ENCODE measurements at regions not wholly inside any gene's neighbourhood (a gene's known extent, or its start where the extent isn't known, plus 50 kb on each side); places are given as distances from the start of the nearest gene placed in this dataset.

DNA sequence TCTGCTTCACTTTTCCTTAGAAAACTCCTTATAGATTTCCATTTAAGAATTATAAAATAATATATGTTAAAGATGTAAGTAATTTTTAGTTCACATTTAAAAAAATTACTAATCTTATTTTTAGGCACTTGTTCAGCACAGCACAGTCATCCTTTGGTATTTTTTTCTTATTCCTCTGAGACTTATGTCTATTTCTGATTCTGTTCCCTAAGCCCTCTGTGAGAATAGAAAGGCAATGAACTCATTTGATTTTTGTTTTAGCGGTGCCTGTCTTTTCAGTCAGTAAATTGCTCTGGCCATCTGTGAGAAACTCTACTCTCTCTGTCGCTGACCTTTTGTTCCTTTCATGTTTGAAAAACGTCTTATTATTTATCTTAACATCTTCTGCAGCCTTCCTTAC is 168.1 kb downstream of the PCDH17 start:
- no peaks in the 10 kb centered on the region for H3K36me3 ChIP-seq (ENCODE audit: control insufficient read depth in 4 of 4, insufficient read depth in 3 of 4, low read depth in 1 of 4, low read length in 3 of 4)
- H3K27ac ChIP-seq (ENCODE audit: low read depth in 1 of 2, low read length in 2 of 2), result no peak overlapping the region
- DNase-seq (ENCODE audit: low spot score), result no peak
- WGBS, result 56% methylated on average over 3 of the region's 3 CpGs
- TF ChIP-seq RAD21 (IDR thresholded peaks at IDR 0.05) (no peak), YY1 (IDR thresholded peaks at IDR 0.05) (no peak), GABPA (IDR thresholded peaks at IDR 0.05 in 1 of 2, conservative IDR thresholded peaks at IDR 0.05 in 1 of 2) (no peak), RXRA (IDR thresholded peaks at IDR 0.05) (no peak), FOXA1 (IDR thresholded peaks at IDR 0.05) (no peak), HNF4G (IDR thresholded peaks at IDR 0.05) (no peak), EGR1 (IDR thresholded peaks at IDR 0.05; ENCODE audit: low read depth in 2 of 2) (no peak), FOXA2 (IDR thresholded peaks at IDR 0.05) (no peak), HNF4A (conservative IDR thresholded peaks at IDR 0.05) (no peak), SP1 (IDR thresholded peaks at IDR 0.05) (no peak), NR2F2 (IDR thresholded peaks at IDR 0.05) (no peak), JUND (IDR thresholded peaks at IDR 0.05) (no peak)
- TF ChIP-seq, protein P1, sequence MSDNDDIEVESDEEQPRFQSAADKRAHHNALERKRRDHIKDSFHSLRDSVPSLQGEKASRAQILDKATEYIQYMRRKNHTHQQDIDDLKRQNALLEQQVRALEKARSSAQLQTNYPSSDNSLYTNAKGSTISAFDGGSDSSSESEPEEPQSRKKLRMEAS (IDR thresholded peaks at IDR 0.05), result no peak
- TF ChIP-seq, protein P2, sequence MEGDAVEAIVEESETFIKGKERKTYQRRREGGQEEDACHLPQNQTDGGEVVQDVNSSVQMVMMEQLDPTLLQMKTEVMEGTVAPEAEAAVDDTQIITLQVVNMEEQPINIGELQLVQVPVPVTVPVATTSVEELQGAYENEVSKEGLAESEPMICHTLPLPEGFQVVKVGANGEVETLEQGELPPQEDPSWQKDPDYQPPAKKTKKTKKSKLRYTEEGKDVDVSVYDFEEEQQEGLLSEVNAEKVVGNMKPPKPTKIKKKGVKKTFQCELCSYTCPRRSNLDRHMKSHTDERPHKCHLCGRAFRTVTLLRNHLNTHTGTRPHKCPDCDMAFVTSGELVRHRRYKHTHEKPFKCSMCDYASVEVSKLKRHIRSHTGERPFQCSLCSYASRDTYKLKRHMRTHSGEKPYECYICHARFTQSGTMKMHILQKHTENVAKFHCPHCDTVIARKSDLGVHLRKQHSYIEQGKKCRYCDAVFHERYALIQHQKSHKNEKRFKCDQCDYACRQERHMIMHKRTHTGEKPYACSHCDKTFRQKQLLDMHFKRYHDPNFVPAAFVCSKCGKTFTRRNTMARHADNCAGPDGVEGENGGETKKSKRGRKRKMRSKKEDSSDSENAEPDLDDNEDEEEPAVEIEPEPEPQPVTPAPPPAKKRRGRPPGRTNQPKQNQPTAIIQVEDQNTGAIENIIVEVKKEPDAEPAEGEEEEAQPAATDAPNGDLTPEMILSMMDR (IDR thresholded peaks at IDR 0.05; ENCODE audit: low read depth, low read length, missing input control), result no peak
- TF ChIP-seq, protein P3, sequence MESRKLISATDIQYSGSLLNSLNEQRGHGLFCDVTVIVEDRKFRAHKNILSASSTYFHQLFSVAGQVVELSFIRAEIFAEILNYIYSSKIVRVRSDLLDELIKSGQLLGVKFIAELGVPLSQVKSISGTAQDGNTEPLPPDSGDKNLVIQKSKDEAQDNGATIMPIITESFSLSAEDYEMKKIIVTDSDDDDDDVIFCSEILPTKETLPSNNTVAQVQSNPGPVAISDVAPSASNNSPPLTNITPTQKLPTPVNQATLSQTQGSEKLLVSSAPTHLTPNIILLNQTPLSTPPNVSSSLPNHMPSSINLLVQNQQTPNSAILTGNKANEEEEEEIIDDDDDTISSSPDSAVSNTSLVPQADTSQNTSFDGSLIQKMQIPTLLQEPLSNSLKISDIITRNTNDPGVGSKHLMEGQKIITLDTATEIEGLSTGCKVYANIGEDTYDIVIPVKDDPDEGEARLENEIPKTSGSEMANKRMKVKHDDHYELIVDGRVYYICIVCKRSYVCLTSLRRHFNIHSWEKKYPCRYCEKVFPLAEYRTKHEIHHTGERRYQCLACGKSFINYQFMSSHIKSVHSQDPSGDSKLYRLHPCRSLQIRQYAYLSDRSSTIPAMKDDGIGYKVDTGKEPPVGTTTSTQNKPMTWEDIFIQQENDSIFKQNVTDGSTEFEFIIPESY (IDR thresholded peaks at IDR 0.05), result no peak
- no peak overlapping the region for H3K9ac ChIP-seq (ENCODE audit: low read depth in 1 of 2, low read length in 2 of 2)
- no peaks in the 10 kb centered on the region for H3K9me3 ChIP-seq (ENCODE audit: control insufficient read depth in 4 of 4, low read length in 3 of 4)
- no peaks in the 10 kb centered on the region for H3K27me3 ChIP-seq (ENCODE audit: control insufficient read depth in 4 of 4, insufficient read depth in 4 of 4, low read length in 3 of 4)
- H3K4me3 ChIP-seq (ENCODE audit: low read depth in 1 of 3, low read length in 3 of 3), result no peak overlapping the region
- no peaks in the 10 kb centered on the region for H3K4me1 ChIP-seq (ENCODE audit: control insufficient read depth in 4 of 4, insufficient read depth in 4 of 4, low read length in 3 of 4)

DNA sequence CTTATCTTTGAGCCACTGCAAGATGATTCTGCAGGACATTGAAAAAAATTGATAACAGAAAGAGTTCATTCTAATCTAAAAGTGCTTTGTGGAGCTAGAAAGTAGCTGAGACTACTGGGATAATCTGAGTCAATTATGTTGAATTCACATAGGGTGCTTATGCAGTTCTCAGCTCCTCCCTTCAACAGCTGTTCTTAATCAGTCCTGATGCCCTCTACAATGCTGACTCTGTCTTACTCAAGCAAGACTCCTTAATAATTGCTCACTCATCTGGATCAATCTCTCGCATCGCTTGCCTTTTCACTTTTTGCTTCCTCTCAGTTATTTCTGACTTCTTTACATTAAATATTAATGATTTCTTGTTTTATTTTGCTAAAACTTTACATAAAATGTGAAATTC is 182.1 kb downstream of the PCDH17 start:
- DNase-seq (ENCODE audit: low spot score), result no peak
- Histone ChIP-seq H3K4me3 (ENCODE audit: low read depth in 1 of 3, low read length in 3 of 3) (no peak overlapping the region), H3K4me1 (ENCODE audit: control insufficient read depth in 4 of 4, insufficient read depth in 4 of 4, low read length in 3 of 4) (no peaks in the 10 kb centered on the region), H3K27me3 (ENCODE audit: control insufficient read depth in 4 of 4, insufficient read depth in 4 of 4, low read length in 3 of 4) (no peaks in the 10 kb centered on the region), H3K27ac (ENCODE audit: low read depth in 1 of 2, low read length in 2 of 2) (no peak overlapping the region), H3K9ac (ENCODE audit: low read depth in 1 of 2, low read length in 2 of 2) (no peak overlapping the region), H3K9me3 (ENCODE audit: control insufficient read depth in 4 of 4, low read length in 3 of 4) (no peaks in the 10 kb centered on the region), H3K36me3 (ENCODE audit: control insufficient read depth in 4 of 4, insufficient read depth in 3 of 4, low read depth in 1 of 4, low read length in 3 of 4) (no peaks in the 10 kb centered on the region)
- TF ChIP-seq GABPA (IDR thresholded peaks at IDR 0.05 in 1 of 2, conservative IDR thresholded peaks at IDR 0.05 in 1 of 2) (no peak), EGR1 (IDR thresholded peaks at IDR 0.05; ENCODE audit: low read depth in 2 of 2) (no peak), TAF1 (conservative IDR thresholded peaks at IDR 0.05) (no peak), HNF4A (conservative IDR thresholded peaks at IDR 0.05) (no peak), HNF4G (IDR thresholded peaks at IDR 0.05) (no peak)
- WGBS, result 79% methylated on average over 2 of the region's 2 CpGs

DNA sequence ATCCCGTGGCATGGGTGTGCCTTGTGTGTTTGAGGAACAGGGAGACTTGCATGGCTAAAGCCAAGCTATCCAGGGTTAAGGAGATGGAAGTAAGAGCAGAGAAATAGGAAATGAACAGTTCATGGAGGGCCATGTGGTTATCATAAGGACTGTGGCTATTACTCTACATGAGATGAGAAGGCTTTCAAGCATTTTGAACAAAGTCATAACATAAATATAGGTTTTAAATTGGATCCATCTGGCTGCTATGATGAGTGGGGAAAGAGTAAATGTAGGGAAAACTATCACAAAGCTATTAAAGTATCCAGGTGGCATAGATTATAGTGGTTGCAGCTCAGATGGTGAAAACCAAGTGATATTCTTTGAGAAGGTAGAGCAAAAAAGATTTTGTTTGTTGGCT is 184.1 kb downstream of the PCDH17 start:
- no peak for DNase-seq (ENCODE audit: low spot score)
- TF ChIP-seq HNF4A (conservative IDR thresholded peaks at IDR 0.05), result no peak
- TF ChIP-seq SP1 (IDR thresholded peaks at IDR 0.05), result no peak
- no peak for TF ChIP-seq TAF1 (conservative IDR thresholded peaks at IDR 0.05)
- TF ChIP-seq, protein P1 (IDR thresholded peaks at IDR 0.05), result no peak
- no peak for TF ChIP-seq YY1 (IDR thresholded peaks at IDR 0.05)
- TF ChIP-seq EGR1 (IDR thresholded peaks at IDR 0.05; ENCODE audit: low read depth in 2 of 2), result no peak
- Histone ChIP-seq H3K9me3 (ENCODE audit: control insufficient read depth in 4 of 4, low read length in 3 of 4) (no peaks in the 10 kb centered on the region), H3K36me3 (ENCODE audit: control insufficient read depth in 4 of 4, insufficient read depth in 3 of 4, low read depth in 1 of 4, low read length in 3 of 4) (no peaks in the 10 kb centered on the region), H3K27ac (ENCODE audit: low read depth in 1 of 2, low read length in 2 of 2) (no peak overlapping the region), H3K27me3 (ENCODE audit: control insufficient read depth in 4 of 4, insufficient read depth in 4 of 4, low read length in 3 of 4) (no peaks in the 10 kb centered on the region), H3K9ac (ENCODE audit: low read depth in 1 of 2, low read length in 2 of 2) (no peak overlapping the region), H3K4me1 (ENCODE audit: control insufficient read depth in 4 of 4, insufficient read depth in 4 of 4, low read length in 3 of 4) (no peaks in the 10 kb centered on the region), H3K4me3 (ENCODE audit: low read depth in 1 of 3, low read length in 3 of 3) (no peak overlapping the region)
- WGBS, result 82% methylated on average over 1 of the region's 1 CpG
